ENCODE measurements at regions not wholly inside any gene's neighbourhood (a gene's known extent, or its start where the extent isn't known, plus 50 kb on each side); places are given as distances from the start of the nearest gene placed in this dataset.

DNA sequence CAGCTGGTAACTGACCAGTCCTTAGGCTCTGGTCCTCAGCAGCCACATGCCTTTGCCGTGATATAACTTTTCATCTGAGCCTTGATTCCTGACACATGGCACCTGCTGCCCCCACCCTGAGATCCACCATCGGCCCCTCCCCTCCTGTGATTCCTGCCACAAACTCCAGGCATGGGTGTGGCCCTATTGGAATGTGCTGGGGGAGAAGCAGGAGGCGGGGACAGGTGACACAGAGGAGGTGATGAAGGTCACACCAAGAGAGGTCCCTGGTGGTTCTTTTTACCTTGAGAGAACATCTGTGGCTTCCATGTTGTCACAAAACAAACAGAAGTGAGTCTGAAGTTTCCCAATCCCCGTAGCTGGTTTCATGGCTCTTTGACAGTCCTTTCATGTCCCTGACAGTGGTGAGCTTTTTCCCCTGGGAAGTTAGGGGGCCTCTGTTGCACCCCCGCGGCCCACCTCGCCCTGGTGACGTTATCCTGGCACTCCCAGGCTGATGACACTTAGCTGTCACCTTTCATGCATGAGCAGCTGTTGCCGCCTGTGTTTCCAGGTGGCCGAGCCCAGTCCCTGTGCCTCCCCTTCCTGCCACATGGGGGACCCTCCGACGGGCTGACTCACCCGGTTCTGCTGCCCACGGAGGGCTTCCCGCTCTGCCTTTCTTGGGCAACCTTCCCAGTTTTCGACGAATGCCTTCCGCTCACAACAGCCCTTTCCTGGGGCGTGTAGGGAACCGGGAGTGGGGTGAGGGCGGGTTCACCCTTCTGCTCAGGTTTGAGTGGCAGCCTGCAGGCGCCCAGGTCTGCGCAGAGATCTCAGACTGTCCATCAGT lies 66.3 kb upstream of the GLI2 start (continued):
- TF ChIP-seq, protein P1, sequence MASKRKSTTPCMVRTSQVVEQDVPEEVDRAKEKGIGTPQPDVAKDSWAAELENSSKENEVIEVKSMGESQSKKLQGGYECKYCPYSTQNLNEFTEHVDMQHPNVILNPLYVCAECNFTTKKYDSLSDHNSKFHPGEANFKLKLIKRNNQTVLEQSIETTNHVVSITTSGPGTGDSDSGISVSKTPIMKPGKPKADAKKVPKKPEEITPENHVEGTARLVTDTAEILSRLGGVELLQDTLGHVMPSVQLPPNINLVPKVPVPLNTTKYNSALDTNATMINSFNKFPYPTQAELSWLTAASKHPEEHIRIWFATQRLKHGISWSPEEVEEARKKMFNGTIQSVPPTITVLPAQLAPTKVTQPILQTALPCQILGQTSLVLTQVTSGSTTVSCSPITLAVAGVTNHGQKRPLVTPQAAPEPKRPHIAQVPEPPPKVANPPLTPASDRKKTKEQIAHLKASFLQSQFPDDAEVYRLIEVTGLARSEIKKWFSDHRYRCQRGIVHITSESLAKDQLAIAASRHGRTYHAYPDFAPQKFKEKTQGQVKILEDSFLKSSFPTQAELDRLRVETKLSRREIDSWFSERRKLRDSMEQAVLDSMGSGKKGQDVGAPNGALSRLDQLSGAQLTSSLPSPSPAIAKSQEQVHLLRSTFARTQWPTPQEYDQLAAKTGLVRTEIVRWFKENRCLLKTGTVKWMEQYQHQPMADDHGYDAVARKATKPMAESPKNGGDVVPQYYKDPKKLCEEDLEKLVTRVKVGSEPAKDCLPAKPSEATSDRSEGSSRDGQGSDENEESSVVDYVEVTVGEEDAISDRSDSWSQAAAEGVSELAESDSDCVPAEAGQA (IDR thresholded peaks at IDR 0.05; ENCODE audit: low read depth): no peak
- TF ChIP-seq, protein P1 (CRISPR knock-in tag; IDR thresholded peaks at IDR 0.05; ENCODE audit: borderline replicate concordance): no peak
- TF ChIP-seq NFE2 (CRISPR knock-in tag; IDR thresholded peaks at IDR 0.05): 0 out of 2 replicates have a peak, but pooled peaks have one; percentile 22
- TF ChIP-seq ETV5 (CRISPR knock-in tag; IDR thresholded peaks at IDR 0.05; ENCODE audit: borderline replicate concordance): peak; percentile 26; the same call in 1 of the 2 replicates
- TF ChIP-seq SNAPC2 (CRISPR knock-in tag; IDR thresholded peaks at IDR 0.05): no peak
- no peak for TF ChIP-seq SIX1 (CRISPR knock-in tag; IDR thresholded peaks at IDR 0.05; ENCODE audit: borderline replicate concordance)
- TF ChIP-seq ZNF614 (CRISPR knock-in tag; IDR thresholded peaks at IDR 0.05; ENCODE audit: borderline replicate concordance): peak; percentile 18; the same call in 1 of the 2 replicates
- TF ChIP-seq ZNF331 (CRISPR knock-in tag; IDR thresholded peaks at IDR 0.05): peak; percentile 49; the same call in 1 of the 2 replicates
- no peak for TF ChIP-seq IKZF4 (CRISPR knock-in tag; IDR thresholded peaks at IDR 0.05; ENCODE audit: borderline replicate concordance, low read depth, not compliant biosample characterization)
- TF ChIP-seq ZNF879 (CRISPR knock-in tag; IDR thresholded peaks at IDR 0.05): no peak
- TF ChIP-seq ZNF451 (CRISPR knock-in tag; IDR thresholded peaks at IDR 0.05): no peak
- no peak for TF ChIP-seq POLR2AphosphoS5 (IDR thresholded peaks at IDR 0.05; ENCODE audit: low read depth, low read length)
- peak; percentile 80; the same call in 1 of the 2 replicates for TF ChIP-seq CBX5 (CRISPR knock-in tag; IDR thresholded peaks at IDR 0.05; ENCODE audit: borderline replicate concordance)
- TF ChIP-seq, protein P2, sequence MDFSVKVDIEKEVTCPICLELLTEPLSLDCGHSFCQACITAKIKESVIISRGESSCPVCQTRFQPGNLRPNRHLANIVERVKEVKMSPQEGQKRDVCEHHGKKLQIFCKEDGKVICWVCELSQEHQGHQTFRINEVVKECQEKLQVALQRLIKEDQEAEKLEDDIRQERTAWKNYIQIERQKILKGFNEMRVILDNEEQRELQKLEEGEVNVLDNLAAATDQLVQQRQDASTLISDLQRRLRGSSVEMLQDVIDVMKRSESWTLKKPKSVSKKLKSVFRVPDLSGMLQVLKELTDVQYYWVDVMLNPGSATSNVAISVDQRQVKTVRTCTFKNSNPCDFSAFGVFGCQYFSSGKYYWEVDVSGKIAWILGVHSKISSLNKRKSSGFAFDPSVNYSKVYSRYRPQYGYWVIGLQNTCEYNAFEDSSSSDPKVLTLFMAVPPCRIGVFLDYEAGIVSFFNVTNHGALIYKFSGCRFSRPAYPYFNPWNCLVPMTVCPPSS (IDR thresholded peaks at IDR 0.05): no peak
- TF ChIP-seq HOXA9 (CRISPR knock-in tag; IDR thresholded peaks at IDR 0.05; ENCODE audit: borderline replicate concordance): no peak
- TF ChIP-seq ZNF772 (CRISPR knock-in tag; IDR thresholded peaks at IDR 0.05): no peak
- TF ChIP-seq, protein P3, sequence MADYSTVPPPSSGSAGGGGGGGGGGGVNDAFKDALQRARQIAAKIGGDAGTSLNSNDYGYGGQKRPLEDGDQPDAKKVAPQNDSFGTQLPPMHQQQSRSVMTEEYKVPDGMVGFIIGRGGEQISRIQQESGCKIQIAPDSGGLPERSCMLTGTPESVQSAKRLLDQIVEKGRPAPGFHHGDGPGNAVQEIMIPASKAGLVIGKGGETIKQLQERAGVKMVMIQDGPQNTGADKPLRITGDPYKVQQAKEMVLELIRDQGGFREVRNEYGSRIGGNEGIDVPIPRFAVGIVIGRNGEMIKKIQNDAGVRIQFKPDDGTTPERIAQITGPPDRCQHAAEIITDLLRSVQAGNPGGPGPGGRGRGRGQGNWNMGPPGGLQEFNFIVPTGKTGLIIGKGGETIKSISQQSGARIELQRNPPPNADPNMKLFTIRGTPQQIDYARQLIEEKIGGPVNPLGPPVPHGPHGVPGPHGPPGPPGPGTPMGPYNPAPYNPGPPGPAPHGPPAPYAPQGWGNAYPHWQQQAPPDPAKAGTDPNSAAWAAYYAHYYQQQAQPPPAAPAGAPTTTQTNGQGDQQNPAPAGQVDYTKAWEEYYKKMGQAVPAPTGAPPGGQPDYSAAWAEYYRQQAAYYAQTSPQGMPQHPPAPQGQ (CRISPR knock-in tag; IDR thresholded peaks at IDR 0.05; ENCODE audit: borderline replicate concordance): no peak
- TF ChIP-seq ZNF619 (CRISPR knock-in tag; IDR thresholded peaks at IDR 0.05): no peak
- TF ChIP-seq, protein P4, sequence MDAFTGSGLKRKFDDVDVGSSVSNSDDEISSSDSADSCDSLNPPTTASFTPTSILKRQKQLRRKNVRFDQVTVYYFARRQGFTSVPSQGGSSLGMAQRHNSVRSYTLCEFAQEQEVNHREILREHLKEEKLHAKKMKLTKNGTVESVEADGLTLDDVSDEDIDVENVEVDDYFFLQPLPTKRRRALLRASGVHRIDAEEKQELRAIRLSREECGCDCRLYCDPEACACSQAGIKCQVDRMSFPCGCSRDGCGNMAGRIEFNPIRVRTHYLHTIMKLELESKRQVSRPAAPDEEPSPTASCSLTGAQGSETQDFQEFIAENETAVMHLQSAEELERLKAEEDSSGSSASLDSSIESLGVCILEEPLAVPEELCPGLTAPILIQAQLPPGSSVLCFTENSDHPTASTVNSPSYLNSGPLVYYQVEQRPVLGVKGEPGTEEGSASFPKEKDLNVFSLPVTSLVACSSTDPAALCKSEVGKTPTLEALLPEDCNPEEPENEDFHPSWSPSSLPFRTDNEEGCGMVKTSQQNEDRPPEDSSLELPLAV (CRISPR knock-in tag; conservative IDR thresholded peaks at IDR 0.05; ENCODE audit: low read depth): no peak
